Mucosa of stomach (tissue), 1 donor: ENCODE measurements at regions not wholly inside any gene's neighbourhood (a gene's known extent, or its start where the extent isn't known, plus 50 kb on each side); places are given as distances from the start of the nearest gene placed in this dataset.

Experiments
- H3K27me3 ChIP-seq: one replicate; pipeline ENCODE4 v1.7.0; 2013; ENCODE audit warnings: mild to moderate bottlenecking, low read length; ENCODE audit not compliant: control insufficient read depth, insufficient read depth
- H3K36me3 ChIP-seq: one replicate; pipeline ENCODE4 v1.7.0; 2013; ENCODE audit warnings: low read length; ENCODE audit not compliant: control insufficient read depth, insufficient read depth
- H3K4me1 ChIP-seq: one replicate; pipeline ENCODE4 v1.7.0; 2013; ENCODE audit warnings: mild to moderate bottlenecking, low read length; ENCODE audit not compliant: control insufficient read depth, insufficient read depth
- H3K4me3 ChIP-seq: one replicate; pipeline ENCODE4 v1.7.0; 2013; ENCODE audit warnings: low read length
- H3K9ac ChIP-seq: one replicate; pipeline ENCODE4 v1.7.0; 2013; ENCODE audit warnings: mild to moderate bottlenecking, low read length, moderate library complexity
- H3K9me3 ChIP-seq: one replicate; pipeline ENCODE4 v1.7.0; 2013; ENCODE audit warnings: mild to moderate bottlenecking, low read length, moderate library complexity; ENCODE audit not compliant: control insufficient read depth
- donor health status: Pancreatic carcinoma.

DNA sequence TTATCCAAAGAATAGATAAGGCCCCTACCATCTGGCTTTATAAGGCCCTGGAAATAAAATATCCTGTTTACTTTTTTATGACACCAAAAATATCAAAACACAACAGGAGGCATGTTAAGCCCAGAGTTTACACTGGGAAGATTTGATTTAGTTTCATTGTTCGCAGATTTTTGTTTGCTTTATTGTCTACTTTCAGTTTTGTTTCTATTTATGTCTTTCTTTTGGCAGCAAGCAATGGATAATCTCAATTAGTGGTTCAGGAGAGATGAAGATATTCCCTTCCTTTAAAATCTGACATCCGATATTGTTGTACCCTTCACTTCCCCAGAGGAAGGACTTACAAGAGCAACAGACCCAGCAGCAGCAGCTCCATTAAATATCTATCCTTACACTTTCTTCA lies 249.4 kb upstream of the ARPP21 start:
- Histone ChIP-seq H3K9ac (no peak overlapping the region), H3K4me3 (no peak overlapping the region), H3K9me3 (no peaks in the 10 kb centered on the region), H3K27me3 (no peaks in the 10 kb centered on the region), H3K36me3 (no peaks in the 10 kb centered on the region), H3K4me1 (no peaks in the 10 kb centered on the region)

DNA sequence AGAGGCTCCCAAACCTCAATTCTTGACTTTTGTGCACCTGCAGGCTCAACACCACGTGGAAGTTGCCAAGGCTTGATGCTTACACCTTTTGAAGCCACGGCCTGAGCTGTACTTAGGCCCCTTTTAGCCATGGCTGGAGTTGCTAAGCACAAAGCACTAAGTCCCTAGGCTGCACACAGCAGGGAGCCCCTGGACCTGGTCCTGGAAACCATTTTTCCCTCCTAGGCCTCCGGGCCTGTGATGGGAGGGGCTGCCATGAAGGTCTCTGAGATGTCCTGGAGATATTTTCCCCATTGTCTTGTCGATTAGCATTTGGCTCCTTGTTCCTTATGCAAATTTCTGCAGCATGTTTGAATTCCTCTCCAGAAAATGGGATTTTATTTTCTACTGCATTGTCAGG lies 247.1 kb upstream of the ARPP21 start:
- Histone ChIP-seq H3K9me3 (no peaks in the 10 kb centered on the region), H3K4me3 (no peak overlapping the region), H3K4me1 (no peaks in the 10 kb centered on the region), H3K9ac (no peak overlapping the region), H3K27me3 (no peaks in the 10 kb centered on the region), H3K36me3 (no peaks in the 10 kb centered on the region)

- Histone ChIP-seq H3K4me1 (no peaks in the 10 kb centered on the region), H3K27me3 (no peaks in the 10 kb centered on the region), H3K4me3 (no peak overlapping the region), H3K9ac (no peak overlapping the region), H3K36me3 (no peaks in the 10 kb centered on the region), H3K9me3 (no peaks in the 10 kb centered on the region)
These were observed 245.2 kb upstream of the ARPP21 start for GRCh38 chr3:35393901-35394799.

DNA sequence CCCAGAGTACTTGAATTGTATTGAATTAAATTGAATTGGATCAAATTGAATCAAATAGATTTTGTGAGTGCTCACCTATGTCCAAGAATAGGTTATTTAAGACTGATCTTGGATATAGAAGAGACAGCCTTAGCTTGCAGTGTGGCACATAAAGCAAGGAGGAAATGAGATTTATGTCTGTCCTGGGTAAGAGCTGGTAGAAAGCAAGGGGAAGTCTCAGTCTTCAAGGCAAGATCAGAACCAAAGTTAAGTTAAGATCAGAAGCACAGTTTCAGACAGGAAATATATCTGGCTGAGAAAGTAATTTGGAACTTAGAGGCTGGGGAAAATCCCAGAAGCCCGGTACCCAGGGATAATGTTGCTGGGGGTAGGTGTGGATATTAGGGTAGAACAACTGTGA lies 244.4 kb upstream of the ARPP21 start:
- no peaks in the 10 kb centered on the region for H3K36me3 ChIP-seq
- H3K9ac ChIP-seq, result no peak overlapping the region
- no peaks in the 10 kb centered on the region for H3K27me3 ChIP-seq

GRCh38 chr3:35401671-35402070 lies 237.7 kb upstream of the ARPP21 start:
- Histone ChIP-seq H3K4me1 (no peaks in the 10 kb centered on the region), H3K27me3 (no peaks in the 10 kb centered on the region), H3K9me3 (no peaks in the 10 kb centered on the region), H3K9ac (no peak overlapping the region), H3K4me3 (no peak overlapping the region), H3K36me3 (no peaks in the 10 kb centered on the region)

More for the DNA sequence above, 244.4 kb upstream of the ARPP21 start:
- H3K4me1 ChIP-seq, result no peaks in the 10 kb centered on the region
- H3K4me3 ChIP-seq, result no peak overlapping the region
- H3K9me3 ChIP-seq, result no peaks in the 10 kb centered on the region

GRCh38 chr3:35404571-35404970 lies 234.8 kb upstream of the ARPP21 start:
- no peaks in the 10 kb centered on the region for H3K36me3 ChIP-seq
- H3K4me3 ChIP-seq, result no peak overlapping the region
- H3K27me3 ChIP-seq, result no peaks in the 10 kb centered on the region
- H3K9ac ChIP-seq, result no peak overlapping the region
- H3K4me1 ChIP-seq, result no peaks in the 10 kb centered on the region
- no peaks in the 10 kb centered on the region for H3K9me3 ChIP-seq

GRCh38 chr3:35408882-35409281 lies 230.4 kb upstream of the ARPP21 start:
- no peaks in the 10 kb centered on the region for H3K9me3 ChIP-seq
- no peak overlapping the region for H3K9ac ChIP-seq
- no peaks in the 10 kb centered on the region for H3K36me3 ChIP-seq
- no peaks in the 10 kb centered on the region for H3K27me3 ChIP-seq
- H3K4me3 ChIP-seq, result no peak overlapping the region
- H3K4me1 ChIP-seq, result no peaks in the 10 kb centered on the region

GRCh38 chr3:35409991-35410390 lies 229.3 kb upstream of the ARPP21 start:
- Histone ChIP-seq H3K9me3 (no peaks in the 10 kb centered on the region), H3K4me1 (no peaks in the 10 kb centered on the region), H3K36me3 (no peaks in the 10 kb centered on the region), H3K4me3 (no peak overlapping the region), H3K27me3 (no peaks in the 10 kb centered on the region), H3K9ac (no peak overlapping the region)

DNA sequence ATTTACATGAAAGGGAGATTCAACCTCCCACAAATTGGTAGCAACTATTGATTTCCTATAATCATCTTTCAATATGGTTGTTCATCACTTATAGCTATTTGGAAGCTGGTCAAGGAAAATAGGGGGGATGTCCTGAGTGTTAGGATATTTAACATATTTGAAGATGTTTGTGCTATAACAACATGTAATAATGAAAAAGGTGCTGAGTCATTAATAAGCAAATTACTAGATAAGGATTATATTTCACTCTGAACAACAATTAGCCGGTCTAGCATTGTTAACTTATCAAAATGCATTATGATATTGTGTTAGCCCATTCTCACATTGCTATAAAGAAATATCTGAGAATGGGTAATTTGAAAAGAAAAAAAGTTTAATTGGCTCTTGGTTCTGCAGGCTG lies 225.8 kb upstream of the ARPP21 start:
- Histone ChIP-seq H3K36me3 (no peaks in the 10 kb centered on the region), H3K9me3 (no peaks in the 10 kb centered on the region), H3K4me1 (no peaks in the 10 kb centered on the region), H3K9ac (no peak overlapping the region), H3K4me3 (no peak overlapping the region), H3K27me3 (no peaks in the 10 kb centered on the region)

GRCh38 chr3:35417080-35417479 lies 222.2 kb upstream of the ARPP21 start:
- H3K36me3 ChIP-seq, result no peaks in the 10 kb centered on the region
- no peak overlapping the region for H3K4me3 ChIP-seq
- H3K4me1 ChIP-seq, result no peaks in the 10 kb centered on the region
- H3K27me3 ChIP-seq, result no peaks in the 10 kb centered on the region
- no peaks in the 10 kb centered on the region for H3K9me3 ChIP-seq
- H3K9ac ChIP-seq, result no peak overlapping the region

DNA sequence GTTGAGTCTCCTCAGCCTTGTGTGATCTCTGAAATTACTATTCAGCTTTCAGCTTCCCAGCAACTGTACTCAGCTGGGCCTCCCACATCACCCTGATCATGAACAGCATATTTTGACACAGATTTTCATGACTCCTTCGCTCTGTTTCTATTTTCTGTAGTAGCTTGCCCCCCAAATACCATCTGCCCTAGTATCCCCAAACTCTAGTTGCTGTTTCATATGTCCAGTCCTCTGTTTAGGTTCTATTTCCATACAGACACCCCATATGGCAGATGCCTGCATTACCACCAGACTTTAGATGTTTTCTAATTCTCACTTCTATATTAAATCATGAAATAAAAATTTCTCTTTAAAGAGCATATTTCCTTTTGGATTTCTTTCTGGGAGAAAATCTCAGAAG lies 217.2 kb upstream of the ARPP21 start:
- Histone ChIP-seq H3K9me3 (no peaks in the 10 kb centered on the region), H3K9ac (no peak overlapping the region), H3K36me3 (no peaks in the 10 kb centered on the region), H3K4me3 (no peak overlapping the region), H3K27me3 (no peaks in the 10 kb centered on the region), H3K4me1 (no peaks in the 10 kb centered on the region)

DNA sequence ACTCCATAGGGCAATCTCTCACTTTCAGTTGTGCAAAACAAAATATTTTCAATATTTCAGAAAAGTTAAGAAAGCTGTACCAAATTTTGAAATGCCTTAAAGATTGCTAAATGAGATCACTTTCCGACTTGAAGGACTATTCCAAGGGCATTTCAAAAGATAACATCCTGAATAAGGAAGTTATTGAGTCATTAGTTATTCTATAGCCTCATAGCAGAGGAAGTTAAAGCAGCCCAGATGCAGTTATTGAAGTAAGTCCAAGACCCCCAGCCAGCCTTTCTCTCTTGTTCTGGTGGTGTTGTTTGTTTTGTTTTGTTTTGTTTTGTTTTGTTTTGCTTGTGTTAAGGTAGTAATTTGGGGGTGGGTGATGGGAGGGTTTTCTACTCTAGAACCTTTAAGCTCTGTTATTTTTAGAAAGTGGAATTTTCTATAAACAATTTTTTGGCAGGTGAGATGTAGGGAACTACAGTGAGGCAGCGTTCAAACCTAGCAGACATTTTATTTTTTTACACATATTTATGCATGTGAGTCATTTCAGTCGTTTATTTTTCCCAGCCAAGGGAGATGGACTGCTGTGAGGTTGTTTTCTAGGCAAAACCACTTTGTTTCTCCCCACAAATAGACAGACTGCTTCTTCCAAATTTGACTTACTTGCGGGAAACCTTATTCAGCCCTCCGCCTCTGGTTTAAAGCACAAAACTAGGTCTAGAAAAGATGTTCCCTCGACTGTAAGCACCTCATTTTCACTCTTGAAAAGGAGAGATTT lies 216.3 kb upstream of the ARPP21 start:
- no peak overlapping the region for H3K4me3 ChIP-seq
- no peaks in the 10 kb centered on the region for H3K9me3 ChIP-seq
- H3K4me1 ChIP-seq, result no peaks in the 10 kb centered on the region
- no peaks in the 10 kb centered on the region for H3K36me3 ChIP-seq
- H3K9ac ChIP-seq, result no peak overlapping the region
- no peaks in the 10 kb centered on the region for H3K27me3 ChIP-seq
